GM12865 (cell line): ENCODE measurements at regions not wholly inside any gene's neighbourhood (a gene's known extent, or its start where the extent isn't known, plus 50 kb on each side); places are given as distances from the start of the nearest gene placed in this dataset.

Experiments
- DNase-seq: peaks from one replicate; pipeline ENCODE4 v3.0.0; 2010; ENCODE audit warnings: low read depth
- H3K4me3 ChIP-seq: 2 replicates; pipeline ENCODE4 v1.5.1; 2011; ENCODE audit warnings: mild to moderate bottlenecking, low read depth, low read length, control low read depth
- TF ChIP-seq, protein P1 (sequence below): IDR thresholded peaks from 2 replicates; pipeline ENCODE4 v1.5.1; 2011; ENCODE audit warnings: low read length, control low read depth, low read depth, inconsistent platforms; ENCODE audit not compliant: insufficient read depth; ENCODE audit errors: missing control alignments

DNA sequence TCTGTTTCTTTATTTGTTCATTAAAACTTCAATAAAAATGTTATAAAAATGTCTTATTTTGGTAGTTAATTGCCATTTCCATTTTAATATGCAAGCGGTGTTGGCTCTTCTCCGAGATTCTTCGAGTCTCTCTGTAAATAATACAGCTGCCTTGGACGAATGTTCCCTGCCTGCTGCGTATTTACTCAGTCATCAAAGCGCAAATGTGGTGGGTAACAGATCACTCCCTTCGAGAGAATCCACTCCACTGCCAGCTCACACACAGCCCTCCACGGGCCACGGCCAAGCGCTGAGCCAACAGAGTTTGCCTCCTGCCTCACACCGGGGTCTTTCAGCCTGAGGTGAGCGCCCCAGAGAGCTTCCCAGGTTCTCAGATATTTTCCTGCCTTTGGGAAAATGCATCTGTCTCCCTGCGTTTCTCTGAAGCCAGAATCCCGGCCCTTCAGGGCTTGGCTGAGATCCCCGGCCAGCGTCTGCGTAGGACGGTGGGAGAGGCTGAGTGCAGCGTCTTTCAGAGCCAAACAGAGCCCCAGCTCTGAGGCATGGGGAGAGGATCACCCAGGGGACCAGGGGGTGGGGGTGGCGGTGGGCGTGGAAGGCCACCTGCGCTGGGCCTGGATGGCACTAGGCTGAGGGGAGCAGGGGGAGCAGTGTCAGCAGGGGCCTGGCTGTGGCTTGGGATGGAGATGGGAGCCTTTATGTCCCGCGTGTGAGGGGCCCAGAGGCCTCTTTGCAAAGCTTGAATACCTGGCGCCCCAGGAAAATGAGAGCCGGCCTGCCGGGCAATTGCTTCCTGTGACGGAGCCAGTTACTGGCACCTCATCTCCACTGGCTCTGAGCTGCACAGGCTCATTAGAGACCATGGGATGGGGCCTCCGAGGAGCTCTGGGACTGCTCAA, 248.7 kb downstream of the RBFOX3 start:
- TF ChIP-seq, protein P1, sequence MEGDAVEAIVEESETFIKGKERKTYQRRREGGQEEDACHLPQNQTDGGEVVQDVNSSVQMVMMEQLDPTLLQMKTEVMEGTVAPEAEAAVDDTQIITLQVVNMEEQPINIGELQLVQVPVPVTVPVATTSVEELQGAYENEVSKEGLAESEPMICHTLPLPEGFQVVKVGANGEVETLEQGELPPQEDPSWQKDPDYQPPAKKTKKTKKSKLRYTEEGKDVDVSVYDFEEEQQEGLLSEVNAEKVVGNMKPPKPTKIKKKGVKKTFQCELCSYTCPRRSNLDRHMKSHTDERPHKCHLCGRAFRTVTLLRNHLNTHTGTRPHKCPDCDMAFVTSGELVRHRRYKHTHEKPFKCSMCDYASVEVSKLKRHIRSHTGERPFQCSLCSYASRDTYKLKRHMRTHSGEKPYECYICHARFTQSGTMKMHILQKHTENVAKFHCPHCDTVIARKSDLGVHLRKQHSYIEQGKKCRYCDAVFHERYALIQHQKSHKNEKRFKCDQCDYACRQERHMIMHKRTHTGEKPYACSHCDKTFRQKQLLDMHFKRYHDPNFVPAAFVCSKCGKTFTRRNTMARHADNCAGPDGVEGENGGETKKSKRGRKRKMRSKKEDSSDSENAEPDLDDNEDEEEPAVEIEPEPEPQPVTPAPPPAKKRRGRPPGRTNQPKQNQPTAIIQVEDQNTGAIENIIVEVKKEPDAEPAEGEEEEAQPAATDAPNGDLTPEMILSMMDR = no peak
- H3K4me3 ChIP-seq = no peak overlapping the region
- DNase-seq = no peak

DNA sequence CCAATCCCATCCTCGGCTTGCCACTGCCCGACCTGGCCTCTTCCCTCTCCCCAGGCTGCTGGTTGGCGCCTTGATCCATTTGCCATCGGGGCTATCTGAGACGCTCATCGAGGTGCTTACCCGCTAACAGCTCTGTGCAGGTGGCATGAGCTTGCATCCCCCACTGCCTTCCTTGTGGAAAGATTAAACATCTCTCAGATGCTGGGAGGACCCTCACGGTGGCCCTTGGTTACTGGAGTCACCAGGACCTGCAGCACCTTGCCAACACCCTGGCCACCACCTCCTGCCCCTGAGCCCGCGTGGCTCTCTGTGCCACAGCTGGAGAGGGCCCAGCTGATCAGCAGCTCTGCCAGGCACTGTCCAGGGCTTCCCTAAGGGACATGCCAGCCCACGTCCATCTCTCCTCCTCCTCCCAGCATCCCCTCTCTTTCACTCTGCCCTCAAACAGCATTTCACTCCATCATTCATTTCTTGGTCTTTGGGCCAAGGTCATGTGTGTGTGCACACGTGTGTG, 249.6 kb downstream of the RBFOX3 start:
- TF ChIP-seq, protein P1 = no peak
- no peak overlapping the region for H3K4me3 ChIP-seq
- no peak for DNase-seq

DNA sequence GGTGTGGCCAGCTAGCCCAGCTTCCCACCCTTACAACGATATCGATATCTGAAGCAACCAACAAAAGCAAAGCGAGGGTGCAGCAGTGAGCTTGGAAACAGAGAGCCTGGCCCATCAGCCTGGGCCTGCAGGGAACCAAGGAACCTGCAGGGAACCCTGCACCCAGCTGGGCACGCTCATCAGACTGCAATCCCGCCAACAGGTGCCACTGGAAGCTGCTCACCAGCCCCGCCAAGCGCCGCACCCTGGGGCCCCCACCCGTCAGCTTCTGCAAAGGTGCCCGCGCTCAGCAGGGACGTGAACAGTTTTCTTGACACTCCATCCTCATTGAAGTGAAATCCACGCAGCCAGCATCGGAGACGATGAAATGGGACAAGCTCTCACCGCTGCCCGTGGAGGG, 250.7 kb downstream of the RBFOX3 start:
- TF ChIP-seq, protein P1 = no peak
- no peak for DNase-seq
- no peak overlapping the region for H3K4me3 ChIP-seq

DNA sequence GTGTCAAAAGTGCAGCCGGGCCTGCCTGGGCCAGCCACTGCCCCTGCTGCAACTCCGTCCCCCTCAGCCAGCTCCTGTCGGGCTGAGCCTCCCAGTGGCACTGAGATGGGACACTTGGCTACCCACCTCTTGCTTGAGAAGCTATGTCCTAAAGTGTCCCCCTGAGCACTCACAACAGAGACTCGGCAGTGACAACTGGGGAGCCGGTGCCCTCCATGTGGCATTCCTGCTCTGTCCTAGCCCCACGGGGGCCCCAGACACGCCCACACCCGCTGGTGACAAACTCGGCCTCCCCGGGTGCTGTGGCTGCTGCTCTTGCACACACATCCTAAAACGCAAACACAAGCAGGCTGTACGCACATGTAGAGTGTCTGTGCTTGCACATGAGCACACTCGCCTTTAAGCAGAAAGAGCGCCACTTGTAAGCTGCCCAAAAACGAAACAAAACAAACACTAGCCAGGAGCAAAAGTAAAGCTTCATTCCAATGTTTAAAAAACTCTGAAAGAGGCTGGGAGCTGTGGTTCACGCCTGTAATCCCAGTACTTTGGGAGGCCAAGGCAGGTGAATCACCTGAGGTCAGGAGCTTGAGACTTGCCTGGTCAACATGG, 253.9 kb downstream of the RBFOX3 start:
- DNase-seq = no peak
- H3K4me3 ChIP-seq = no peak overlapping the region

DNA sequence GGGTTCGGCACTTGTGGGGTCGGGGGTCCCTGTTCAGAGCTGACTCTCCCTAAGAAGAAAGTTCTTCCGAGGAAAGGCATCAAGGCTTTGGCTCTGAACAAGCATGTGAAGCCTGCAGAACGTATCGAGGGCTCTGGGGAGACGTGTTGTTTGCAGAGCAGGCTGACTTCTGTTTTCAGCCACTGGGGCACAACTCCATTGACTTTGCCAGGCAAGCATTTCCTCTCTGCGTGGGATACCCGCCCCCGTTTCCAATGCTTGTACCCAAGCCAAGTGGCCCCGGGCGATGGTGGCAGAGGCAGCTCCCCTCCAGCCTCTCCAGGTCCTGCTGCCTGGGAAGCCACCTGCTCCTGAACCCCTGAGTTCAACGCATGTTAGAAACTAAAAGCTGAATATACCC, 255.7 kb downstream of the RBFOX3 start:
- no peak for DNase-seq
- TF ChIP-seq, protein P1 = no peak
- H3K4me3 ChIP-seq = no peak overlapping the region

More for the DNA sequence above, 253.9 kb downstream of the RBFOX3 start:
- TF ChIP-seq, protein P1 = no peak

DNA sequence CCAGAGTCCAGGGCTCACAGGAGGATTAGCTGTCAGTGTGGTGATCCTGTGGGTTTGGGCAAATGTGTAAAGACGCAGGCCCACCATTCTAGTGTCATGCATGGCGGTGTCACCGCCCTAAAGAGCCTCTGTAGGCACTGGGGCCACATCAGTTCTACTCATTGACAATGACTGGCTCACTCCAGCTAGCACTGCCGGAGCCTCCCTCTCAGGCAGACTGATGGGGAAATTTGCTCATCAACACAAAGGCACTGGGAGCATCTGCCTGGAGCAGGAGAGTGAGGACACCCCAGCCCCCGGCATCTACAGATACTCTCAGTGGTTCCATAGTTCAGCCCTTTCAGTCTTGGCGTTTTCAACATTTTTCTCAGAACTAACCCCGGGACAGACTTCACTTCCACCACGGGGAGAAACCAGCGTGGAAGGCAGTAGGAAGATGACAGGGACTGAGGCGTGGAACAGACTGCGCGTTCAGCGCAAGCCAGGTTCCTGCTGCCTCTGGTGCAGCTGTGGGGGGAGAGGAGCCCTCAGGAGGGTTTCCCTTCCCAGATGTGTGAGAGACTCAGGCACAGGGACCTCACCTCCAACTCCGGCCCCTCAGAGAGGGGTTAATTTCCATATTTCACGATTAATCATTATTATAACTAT, 256.6 kb downstream of the RBFOX3 start:
- no peak overlapping the region for H3K4me3 ChIP-seq
- TF ChIP-seq, protein P1 = no peak
- no peak for DNase-seq
